C4-2B (cell line): ENCODE measurements at regions not wholly inside any gene's neighbourhood (a gene's known extent, or its start where the extent isn't known, plus 50 kb on each side); places are given as distances from the start of the nearest gene placed in this dataset.

Source experiments
- CTCF ChIP-seq: fragments of 450-650 bp; conservative IDR thresholded peaks from 2 replicates; pipeline ENCODE4 v1.5.1; 2017; ENCODE audit warnings: mild to moderate bottlenecking
- ZFX ChIP-seq: fragments of 450-650 bp; IDR thresholded peaks from 2 replicates; pipeline ENCODE4 v1.6.1; 2017

- TF ChIP-seq CTCF (no peak), ZFX (no peak)
Observed at GRCh38 chr1:227429447-227430359, 111.4 kb upstream of the CDC42BPA start.
